SK-N-SH (cell line): ENCODE measurements at regions not wholly inside any gene's neighbourhood (a gene's known extent, or its start where the extent isn't known, plus 50 kb on each side); places are given as distances from the start of the nearest gene placed in this dataset.

Experiments
- CTCF ChIA-PET: fragments of 300-600, 350-600 bp; formaldehyde crosslinking; extraction: SDS; loops from one replicate; lab custom pipeline; 2021; lab: Yijun Ruan, JAX
- POLR2A ChIA-PET: fragments of 350-600 bp; sonication (Branson Sonifier 250); formaldehyde crosslinking; extraction: SDS; loops from one replicate; lab custom pipeline; 2020; ENCODE audit warnings: antibody characterized with exemption, inconsistent platforms; lab: Yijun Ruan, JAX
- DNase-seq: peaks from one replicate; pipeline ENCODE4 v3.0.0; 2012
- H2AFZ ChIP-seq: fragments of 200-600 bp; sonication (generic); 2 replicates; pipeline ENCODE4 v1.8.1; 2016; ENCODE audit warnings: antibody characterized with exemption, mild to moderate bottlenecking, low read depth
- H3F3A ChIP-seq: fragments of 200-600 bp; sonication (generic); replicated peaks from 2 replicates; pipeline ENCODE3; 2016; ENCODE audit warnings: antibody characterized with exemption, mild to moderate bottlenecking; ENCODE audit not compliant: insufficient read depth
- H3K27ac ChIP-seq, 2 experiments: fragments of 200-500 bp in 1 of 2; fragments of 200-600 bp in 1 of 2; sonication (Bioruptor generic) in 1 of 2; sonication (generic), shearing (Covaris generic) in 1 of 2; 2 replicates each; pipeline versions ENCODE4 v1.5.1 to v1.6.1; 2014 to 2016; ENCODE audit warnings: low read depth in 2 of 2, inconsistent platforms in 1 of 2, low read length in 1 of 2, mild to moderate bottlenecking in 1 of 2, mixed read lengths in 1 of 2
- H3K27me3 ChIP-seq: fragments of 200-600 bp; sonication (generic), shearing (Covaris generic); 2 replicates; pipeline ENCODE4 v1.6.1; 2016; ENCODE audit warnings: mixed run types; ENCODE audit not compliant: insufficient read depth
- H3K36me3 ChIP-seq, 2 experiments: fragments of 200-500 bp in 1 of 2; fragments of 200-600 bp in 1 of 2; sonication (Bioruptor generic) in 1 of 2; sonication (generic) in 1 of 2; replicated peaks in 1 of 2; 2 replicates each; pipeline versions ENCODE3 to v1.5.1; 2014 to 2016; ENCODE audit warnings: low read length in 1 of 2, mild to moderate bottlenecking in 1 of 2; ENCODE audit not compliant: insufficient read depth in 2 of 2, control insufficient read depth in 1 of 2
- H3K4me1 ChIP-seq, 2 experiments: fragments of 200-500 bp in 1 of 2; fragments of 200-600 bp in 1 of 2; sonication (Bioruptor generic) in 1 of 2; sonication (generic), shearing (Covaris generic) in 1 of 2; 2 replicates each; pipeline versions ENCODE4 v1.5.1 to v1.6.1; 2014 to 2016; ENCODE audit warnings: low read depth in 1 of 2, low read length in 1 of 2, mixed run types in 1 of 2; ENCODE audit not compliant: insufficient read depth in 2 of 2, control insufficient read depth in 1 of 2
- H3K4me2 ChIP-seq: fragments of 200-600 bp; sonication (generic), shearing (Covaris generic); 2 replicates; pipeline ENCODE4 v1.6.1; 2017; ENCODE audit warnings: mixed run types
- H3K4me3 ChIP-seq, 2 experiments: fragments of 200-500 bp in 1 of 2; fragments of 200-600 bp in 1 of 2; sonication (Bioruptor generic) in 1 of 2; sonication (generic), shearing (Covaris generic) in 1 of 2; 2 replicates each; pipeline versions ENCODE4 v1.5.1 to v1.8.1; 2014 to 2016; ENCODE audit warnings: low read depth in 2 of 2, inconsistent platforms in 1 of 2, low read length in 1 of 2, mild to moderate bottlenecking in 1 of 2, mixed read lengths in 1 of 2, moderate library complexity in 1 of 2
- H3K79me2 ChIP-seq: fragments of 200-600 bp; sonication (generic); 2 replicates; pipeline ENCODE4 v1.8.1; 2017; ENCODE audit warnings: mild to moderate bottlenecking; ENCODE audit not compliant: insufficient read depth
- H3K9ac ChIP-seq: fragments of 200-600 bp; sonication (generic); 2 replicates; pipeline ENCODE4 v1.6.1; 2017; ENCODE audit warnings: mixed run types
- H3K9me2 ChIP-seq: fragments of 200-600 bp; sonication (generic); 2 replicates; pipeline ENCODE4 v1.6.1; 2017; ENCODE audit warnings: mixed run types
- H3K9me3 ChIP-seq: fragments of 200-600 bp; sonication (generic); 2 replicates; pipeline ENCODE4 v1.6.1; 2017; ENCODE audit warnings: mixed run types, mild to moderate bottlenecking, moderate library complexity
- H4K20me1 ChIP-seq: fragments of 200-600 bp; sonication (generic); 2 replicates; pipeline ENCODE4 v1.6.1; 2017; ENCODE audit warnings: mild to moderate bottlenecking, mixed run types; ENCODE audit not compliant: insufficient read depth
- EP300 ChIP-seq, 2 experiments: IDR thresholded peaks; 2 replicates each; pipeline versions ENCODE4 v1.4.0 to v1.6.1; 2012; ENCODE audit warnings: borderline replicate concordance in 1 of 2, low read depth in 1 of 2, low read length in 1 of 2
- EZH2phosphoT487 ChIP-seq: fragments of 200-600 bp; sonication (generic); IDR thresholded peaks from 2 replicates; pipeline ENCODE4 v1.6.1; 2017; ENCODE audit warnings: low read depth, mixed run types, mild to moderate bottlenecking, antibody characterized with exemption, moderate library complexity, borderline replicate concordance
- FOXM1 ChIP-seq: IDR thresholded peaks from 2 replicates; pipeline ENCODE4 v1.4.0; 2012; ENCODE audit warnings: low read depth, mild to moderate bottlenecking
- GATA2 ChIP-seq: sonication (generic); formaldehyde crosslinking; IDR thresholded peaks from 2 replicates; pipeline ENCODE4 v1.5.0; 2020; ENCODE audit warnings: mild to moderate bottlenecking, missing genetic modification reagents
- NFIC ChIP-seq: IDR thresholded peaks from 2 replicates; pipeline ENCODE4 v1.4.0; 2012; ENCODE audit warnings: borderline replicate concordance
- NRF1 ChIP-seq: IDR thresholded peaks from 2 replicates; pipeline ENCODE4 v1.6.1; 2012; ENCODE audit warnings: low read depth, mild to moderate bottlenecking, low read length
- RAD21 ChIP-seq: IDR thresholded peaks from 2 replicates; pipeline ENCODE4 v1.6.1; 2012; ENCODE audit warnings: mild to moderate bottlenecking, low read length
- RFX5 ChIP-seq: IDR thresholded peaks from 2 replicates; pipeline ENCODE4 v1.6.1; 2012; ENCODE audit warnings: mild to moderate bottlenecking, improper control_type of control experiment, low read length
- WGBS: methylation state at CpG from one replicate; pipeline ENCODE4 v1.1.6; 2017; ENCODE audit warnings: low lambda C conversion rate; 5-methylcytosine and 5-hydroxymethylcytosine counted together
- TF ChIP-seq, protein P1 (sequence below): fragments of 200-600 bp; sonication (generic); IDR thresholded peaks from 2 replicates; pipeline ENCODE4 v1.6.1; 2017; ENCODE audit warnings: antibody characterized with exemption, mild to moderate bottlenecking, moderate library complexity
- TF ChIP-seq, protein P2 (sequence below): IDR thresholded peaks from 2 replicates; pipeline ENCODE4; 2012
- TF ChIP-seq, protein P3 (sequence below): IDR thresholded peaks from 2 replicates; pipeline ENCODE4 v1.6.1; 2012; ENCODE audit warnings: mild to moderate bottlenecking, low read depth, low read length, moderate library complexity
- TF ChIP-seq, protein P4 (sequence below): IDR thresholded peaks from 2 replicates; pipeline ENCODE4 v1.4.0; 2012; ENCODE audit warnings: low read depth, borderline replicate concordance

DNA sequence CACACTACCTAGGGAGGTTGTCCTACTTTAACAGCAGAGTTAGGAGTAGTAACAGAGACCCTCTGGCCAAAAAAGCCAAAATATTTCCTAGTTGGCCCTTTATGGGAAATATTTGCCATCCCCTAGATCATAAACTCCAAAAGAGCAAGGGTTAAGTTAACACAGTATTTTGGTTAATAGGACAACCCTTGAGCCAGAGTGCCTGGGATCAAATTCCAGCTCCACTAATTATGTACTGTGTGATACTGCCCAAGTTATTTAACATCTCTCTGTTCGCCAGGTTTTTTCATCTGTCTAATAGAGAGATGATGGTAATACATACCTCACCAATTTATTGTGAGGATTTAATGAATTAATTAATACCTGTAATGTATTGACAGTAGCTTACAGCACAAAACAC lies 767.4 kb downstream of the KCNJ2 start:
- WGBS = 63% methylated on average over 1 of the region's 1 CpG
- H3F3A ChIP-seq = no peaks in the 10 kb centered on the region
- H3K27me3 ChIP-seq = no peaks in the 10 kb centered on the region
- no peak overlapping the region for H2AFZ ChIP-seq
- H4K20me1 ChIP-seq = no peaks in the 10 kb centered on the region
- H3K9me2 ChIP-seq = no peaks in the 10 kb centered on the region
- no peak overlapping the region for H3K4me3 ChIP-seq
- TF ChIP-seq, protein P1, sequence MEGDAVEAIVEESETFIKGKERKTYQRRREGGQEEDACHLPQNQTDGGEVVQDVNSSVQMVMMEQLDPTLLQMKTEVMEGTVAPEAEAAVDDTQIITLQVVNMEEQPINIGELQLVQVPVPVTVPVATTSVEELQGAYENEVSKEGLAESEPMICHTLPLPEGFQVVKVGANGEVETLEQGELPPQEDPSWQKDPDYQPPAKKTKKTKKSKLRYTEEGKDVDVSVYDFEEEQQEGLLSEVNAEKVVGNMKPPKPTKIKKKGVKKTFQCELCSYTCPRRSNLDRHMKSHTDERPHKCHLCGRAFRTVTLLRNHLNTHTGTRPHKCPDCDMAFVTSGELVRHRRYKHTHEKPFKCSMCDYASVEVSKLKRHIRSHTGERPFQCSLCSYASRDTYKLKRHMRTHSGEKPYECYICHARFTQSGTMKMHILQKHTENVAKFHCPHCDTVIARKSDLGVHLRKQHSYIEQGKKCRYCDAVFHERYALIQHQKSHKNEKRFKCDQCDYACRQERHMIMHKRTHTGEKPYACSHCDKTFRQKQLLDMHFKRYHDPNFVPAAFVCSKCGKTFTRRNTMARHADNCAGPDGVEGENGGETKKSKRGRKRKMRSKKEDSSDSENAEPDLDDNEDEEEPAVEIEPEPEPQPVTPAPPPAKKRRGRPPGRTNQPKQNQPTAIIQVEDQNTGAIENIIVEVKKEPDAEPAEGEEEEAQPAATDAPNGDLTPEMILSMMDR = no peak
- no peak for TF ChIP-seq NRF1
- TF ChIP-seq FOXM1 = no peak
- TF ChIP-seq RFX5 = no peak
- TF ChIP-seq, protein P2, sequence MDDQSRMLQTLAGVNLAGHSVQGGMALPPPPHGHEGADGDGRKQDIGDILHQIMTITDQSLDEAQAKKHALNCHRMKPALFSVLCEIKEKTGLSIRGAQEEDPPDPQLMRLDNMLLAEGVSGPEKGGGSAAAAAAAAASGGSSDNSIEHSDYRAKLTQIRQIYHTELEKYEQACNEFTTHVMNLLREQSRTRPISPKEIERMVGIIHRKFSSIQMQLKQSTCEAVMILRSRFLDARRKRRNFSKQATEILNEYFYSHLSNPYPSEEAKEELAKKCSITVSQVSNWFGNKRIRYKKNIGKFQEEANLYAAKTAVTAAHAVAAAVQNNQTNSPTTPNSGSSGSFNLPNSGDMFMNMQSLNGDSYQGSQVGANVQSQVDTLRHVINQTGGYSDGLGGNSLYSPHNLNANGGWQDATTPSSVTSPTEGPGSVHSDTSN = no peak
- TF ChIP-seq, protein P3, sequence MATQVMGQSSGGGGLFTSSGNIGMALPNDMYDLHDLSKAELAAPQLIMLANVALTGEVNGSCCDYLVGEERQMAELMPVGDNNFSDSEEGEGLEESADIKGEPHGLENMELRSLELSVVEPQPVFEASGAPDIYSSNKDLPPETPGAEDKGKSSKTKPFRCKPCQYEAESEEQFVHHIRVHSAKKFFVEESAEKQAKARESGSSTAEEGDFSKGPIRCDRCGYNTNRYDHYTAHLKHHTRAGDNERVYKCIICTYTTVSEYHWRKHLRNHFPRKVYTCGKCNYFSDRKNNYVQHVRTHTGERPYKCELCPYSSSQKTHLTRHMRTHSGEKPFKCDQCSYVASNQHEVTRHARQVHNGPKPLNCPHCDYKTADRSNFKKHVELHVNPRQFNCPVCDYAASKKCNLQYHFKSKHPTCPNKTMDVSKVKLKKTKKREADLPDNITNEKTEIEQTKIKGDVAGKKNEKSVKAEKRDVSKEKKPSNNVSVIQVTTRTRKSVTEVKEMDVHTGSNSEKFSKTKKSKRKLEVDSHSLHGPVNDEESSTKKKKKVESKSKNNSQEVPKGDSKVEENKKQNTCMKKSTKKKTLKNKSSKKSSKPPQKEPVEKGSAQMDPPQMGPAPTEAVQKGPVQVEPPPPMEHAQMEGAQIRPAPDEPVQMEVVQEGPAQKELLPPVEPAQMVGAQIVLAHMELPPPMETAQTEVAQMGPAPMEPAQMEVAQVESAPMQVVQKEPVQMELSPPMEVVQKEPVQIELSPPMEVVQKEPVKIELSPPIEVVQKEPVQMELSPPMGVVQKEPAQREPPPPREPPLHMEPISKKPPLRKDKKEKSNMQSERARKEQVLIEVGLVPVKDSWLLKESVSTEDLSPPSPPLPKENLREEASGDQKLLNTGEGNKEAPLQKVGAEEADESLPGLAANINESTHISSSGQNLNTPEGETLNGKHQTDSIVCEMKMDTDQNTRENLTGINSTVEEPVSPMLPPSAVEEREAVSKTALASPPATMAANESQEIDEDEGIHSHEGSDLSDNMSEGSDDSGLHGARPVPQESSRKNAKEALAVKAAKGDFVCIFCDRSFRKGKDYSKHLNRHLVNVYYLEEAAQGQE = no peak
- no peak for TF ChIP-seq GATA2 (CRISPR knock-in tag)
- no peak for TF ChIP-seq NFIC
- no peak for TF ChIP-seq RAD21
- TF ChIP-seq EP300 (IDR thresholded peaks at IDR 0.05; ENCODE audit: borderline replicate concordance in 1 of 2, low read depth in 1 of 2, low read length in 1 of 2) = no peak
- TF ChIP-seq, protein P4, sequence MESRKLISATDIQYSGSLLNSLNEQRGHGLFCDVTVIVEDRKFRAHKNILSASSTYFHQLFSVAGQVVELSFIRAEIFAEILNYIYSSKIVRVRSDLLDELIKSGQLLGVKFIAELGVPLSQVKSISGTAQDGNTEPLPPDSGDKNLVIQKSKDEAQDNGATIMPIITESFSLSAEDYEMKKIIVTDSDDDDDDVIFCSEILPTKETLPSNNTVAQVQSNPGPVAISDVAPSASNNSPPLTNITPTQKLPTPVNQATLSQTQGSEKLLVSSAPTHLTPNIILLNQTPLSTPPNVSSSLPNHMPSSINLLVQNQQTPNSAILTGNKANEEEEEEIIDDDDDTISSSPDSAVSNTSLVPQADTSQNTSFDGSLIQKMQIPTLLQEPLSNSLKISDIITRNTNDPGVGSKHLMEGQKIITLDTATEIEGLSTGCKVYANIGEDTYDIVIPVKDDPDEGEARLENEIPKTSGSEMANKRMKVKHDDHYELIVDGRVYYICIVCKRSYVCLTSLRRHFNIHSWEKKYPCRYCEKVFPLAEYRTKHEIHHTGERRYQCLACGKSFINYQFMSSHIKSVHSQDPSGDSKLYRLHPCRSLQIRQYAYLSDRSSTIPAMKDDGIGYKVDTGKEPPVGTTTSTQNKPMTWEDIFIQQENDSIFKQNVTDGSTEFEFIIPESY = no peak
- no peak for TF ChIP-seq EZH2phosphoT487
- no peaks in the 10 kb centered on the region for H3K9me3 ChIP-seq
- no peak overlapping the region for H3K4me2 ChIP-seq
- ChIA-PET CTCF (interaction anchor here (0.6 kb wide), 1 partner anchor 15 kb away, joined by 3 read pairs; no protein-coding TSS in a partner anchor), POLR2A (no interaction called here)
- no peak overlapping the region for H3K27ac ChIP-seq
- no peaks in the 10 kb centered on the region for H3K79me2 ChIP-seq
- DNase-seq = no peak
- no peaks in the 10 kb centered on the region for H3K36me3 ChIP-seq
- peaks cover 0 to 6% of the 10 kb centered on the region in 2 experiments; a peak in 2 of 4 replicates for H3K4me1 ChIP-seq
- no peak overlapping the region for H3K9ac ChIP-seq
